HG03103 (cell line): ENCODE measurements at regions not wholly inside any gene's neighbourhood (a gene's known extent, or its start where the extent isn't known, plus 50 kb on each side); places are given as distances from the start of the nearest gene placed in this dataset.
"Not testable (repeated sequence)": the region's sequence is repeated elsewhere in the genome, so short reads cannot be mapped to it uniquely, and the experiment has no call there.

ENCODE experiments used
- ATAC-seq: cut with Tn5 transposase; IDR thresholded peaks from one replicate; pipeline ENCODE4 v1.9.1; 2021; ENCODE audit warnings: low read depth; ENCODE audit not compliant: unreplicated experiment

DNA sequence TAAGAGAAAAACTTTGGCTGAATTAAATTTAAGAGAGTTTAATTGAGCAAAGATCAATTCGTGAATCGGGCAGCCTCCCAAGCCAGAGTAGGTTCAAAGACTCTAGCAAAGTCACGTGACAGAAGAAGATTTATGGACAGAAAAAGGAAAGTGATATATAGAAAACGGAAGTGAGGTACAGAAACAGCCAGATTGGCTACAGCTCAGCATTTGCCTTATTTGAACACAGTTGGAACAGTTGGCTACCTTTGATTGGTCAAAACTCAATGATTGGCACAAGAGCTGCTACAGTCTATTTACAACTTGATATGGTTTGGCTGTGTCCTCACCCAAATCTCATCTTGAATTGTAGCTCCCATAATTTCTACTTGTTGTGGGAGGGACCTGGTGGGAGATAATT, 102.6 kb downstream of the PLG start:
- ATAC-seq = no peak

DNA sequence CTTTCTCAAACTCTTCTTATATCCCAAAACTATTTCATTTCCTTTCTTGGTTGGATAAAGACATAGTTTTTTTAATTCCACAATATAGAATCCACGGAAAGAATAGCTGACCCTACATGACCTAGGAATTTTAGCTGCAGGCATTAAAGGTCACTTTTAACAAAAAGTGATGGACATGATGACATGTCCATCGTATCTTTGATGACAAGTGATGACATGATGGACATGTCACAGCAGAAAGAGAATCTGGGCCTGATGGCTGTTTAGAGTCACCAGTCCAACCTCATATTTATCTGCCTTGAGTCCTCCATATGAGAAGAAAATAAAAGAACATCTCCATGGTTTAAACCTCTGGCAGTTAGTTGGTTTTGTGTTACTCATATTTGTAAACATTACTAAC, 106.2 kb downstream of the PLG start:
- ATAC-seq = no peak

DNA sequence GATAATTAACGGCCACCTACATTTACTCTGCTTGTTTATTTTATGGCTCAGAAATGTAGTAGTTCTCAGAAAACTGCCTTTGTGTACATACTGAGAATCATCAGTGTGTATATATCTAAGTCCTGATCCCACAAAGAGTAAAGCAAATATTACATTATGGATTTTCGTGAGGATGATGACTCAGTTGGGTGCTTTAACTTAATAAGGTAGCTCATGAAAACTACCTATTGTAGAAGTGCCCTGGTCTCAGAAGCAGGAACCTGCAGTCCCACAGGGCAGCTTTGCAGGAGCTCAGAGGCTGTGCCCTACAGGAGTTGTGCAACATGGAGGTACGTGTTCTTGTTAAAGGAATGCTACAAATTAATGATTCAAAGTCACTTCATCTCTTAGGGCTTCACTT, 108.2 kb downstream of the PLG start:
- ATAC-seq = no peak

DNA sequence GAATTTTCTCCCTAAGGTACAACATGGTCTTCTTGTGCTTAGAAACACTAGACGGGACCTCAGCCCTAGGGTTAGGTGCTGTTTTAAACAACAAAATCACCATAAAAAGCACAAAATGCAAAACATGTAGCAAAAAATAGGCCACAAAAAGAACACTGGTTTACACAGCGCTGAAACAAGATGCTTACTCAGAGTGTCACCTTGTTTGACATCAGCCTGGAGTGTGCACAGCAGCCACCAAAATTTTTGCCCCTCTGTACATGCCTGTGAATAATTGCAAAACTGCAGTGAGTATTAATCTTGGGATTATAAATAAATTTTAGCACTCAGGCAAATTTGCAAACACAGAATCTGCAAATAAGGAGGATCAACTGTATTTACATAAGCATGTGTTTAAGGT, 110.1 kb downstream of the PLG start:
- ATAC-seq = no peak

DNA sequence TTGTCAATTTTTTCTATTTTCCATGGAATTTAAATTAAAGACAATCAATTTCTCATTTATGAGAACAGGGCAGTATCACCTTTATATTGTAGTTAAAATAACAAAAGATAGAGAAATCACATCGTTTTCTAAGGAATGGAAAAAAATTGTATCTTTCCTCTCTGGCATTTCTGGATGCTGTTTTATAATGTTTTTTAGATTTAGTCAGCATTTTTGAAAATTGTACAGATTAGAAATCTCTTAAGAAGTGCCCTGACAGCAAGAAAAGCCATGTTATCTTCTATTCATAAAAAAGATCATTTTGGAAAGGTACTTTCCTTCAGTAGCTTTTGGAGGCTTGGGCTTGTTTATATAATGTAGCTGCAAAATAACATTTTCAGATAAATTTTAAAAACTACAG, 116.9 kb downstream of the PLG start:
- ATAC-seq = no peak

DNA sequence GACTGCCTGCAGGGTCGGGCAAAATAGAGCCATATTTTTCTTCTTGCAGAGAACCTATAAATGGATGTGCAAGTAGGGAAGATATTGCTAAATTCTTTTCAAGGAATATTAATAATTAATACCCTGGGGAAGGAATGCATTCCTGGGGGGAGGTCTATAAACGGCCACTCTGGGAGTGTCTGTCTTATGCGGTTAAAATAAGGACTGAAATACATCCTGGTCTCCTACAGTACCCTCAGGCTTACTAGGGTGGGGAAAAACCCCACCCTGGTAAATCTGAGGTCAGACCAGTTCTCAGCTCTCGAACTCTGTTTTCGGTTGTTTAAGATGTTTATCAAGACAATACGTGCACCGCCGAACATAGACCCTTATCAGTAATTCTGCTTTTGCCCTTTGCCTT, 118.6 kb downstream of the PLG start:
- ATAC-seq = not testable (repeated sequence)

DNA sequence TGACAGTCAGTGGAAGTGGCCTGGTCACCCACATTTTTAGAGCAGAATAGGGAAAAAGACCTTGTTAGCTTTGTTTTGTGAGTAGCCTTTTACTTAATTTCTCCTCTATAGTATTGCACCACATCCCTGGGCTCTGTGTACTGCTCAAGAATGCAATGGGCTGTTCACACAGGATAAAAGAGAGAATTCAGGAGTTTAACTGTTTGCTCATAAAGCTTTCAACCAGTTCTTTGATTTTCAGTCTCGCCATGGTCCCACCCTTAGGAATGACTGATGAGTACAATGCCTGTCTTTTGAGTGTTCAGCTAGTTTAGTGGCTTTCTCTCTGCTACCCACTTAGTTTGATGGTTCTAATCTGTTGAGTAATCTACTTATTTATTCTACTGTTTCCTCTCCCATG, 129.7 kb downstream of the PLG start:
- ATAC-seq = no peak

DNA sequence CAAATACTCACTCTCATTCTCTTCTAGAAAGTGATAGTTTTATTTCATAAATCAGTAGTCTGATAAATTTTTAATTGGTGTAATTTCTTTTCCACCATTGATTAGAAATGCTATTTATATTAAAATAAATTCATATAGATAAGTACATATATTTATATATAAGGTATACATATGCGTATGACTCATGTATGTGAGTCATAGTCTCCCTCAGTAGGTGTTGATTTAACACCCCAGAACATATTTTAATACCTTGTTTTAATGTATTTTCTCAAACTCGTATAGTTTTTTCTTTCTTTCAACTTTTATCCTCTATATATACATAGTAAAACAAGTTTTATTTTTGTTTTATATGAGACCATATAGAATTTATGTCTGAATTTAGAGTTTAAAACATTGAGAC, 130.4 kb downstream of the PLG start:
- ATAC-seq = no peak

DNA sequence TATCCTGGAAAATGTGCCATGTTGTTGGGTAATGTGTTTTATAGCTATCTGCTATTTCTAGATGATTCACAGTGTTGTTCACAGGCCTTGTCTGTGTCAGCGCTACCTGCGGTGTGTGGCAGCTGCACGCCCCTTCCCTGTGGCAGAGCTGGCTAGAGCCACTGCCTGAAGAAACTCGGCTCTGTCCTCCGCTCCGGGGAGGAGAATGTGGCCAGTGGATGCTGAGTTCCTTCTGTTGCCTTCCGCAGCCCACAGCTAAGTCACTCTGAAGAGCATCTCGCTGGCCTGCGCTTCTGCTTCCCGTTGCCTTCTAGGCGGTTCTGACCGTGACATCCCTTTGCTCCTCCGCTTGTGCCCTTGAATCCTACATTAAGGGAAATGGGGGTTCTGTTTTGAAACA, 135.1 kb downstream of the PLG start:
- ATAC-seq = no peak

DNA sequence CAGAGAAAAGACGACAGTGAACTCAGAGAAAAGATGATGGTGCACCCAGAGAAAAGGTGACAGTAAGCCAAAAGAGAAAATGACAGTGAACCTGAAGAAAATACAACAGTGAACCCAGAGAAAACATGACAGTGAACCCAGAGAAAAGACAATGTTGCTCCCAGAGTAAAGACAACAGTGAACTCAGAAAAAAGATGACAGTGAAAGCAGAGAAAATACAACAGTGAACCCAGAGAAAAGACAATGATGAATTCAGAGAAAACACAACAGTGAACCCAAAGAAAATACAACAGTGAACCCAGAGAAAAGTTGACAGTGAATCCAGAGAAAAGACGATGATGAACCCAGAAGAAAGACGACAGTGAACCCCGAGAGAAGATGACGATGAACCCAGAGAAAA, 140.5 kb upstream of the MAP3K4 start:
- ATAC-seq = no peak

DNA sequence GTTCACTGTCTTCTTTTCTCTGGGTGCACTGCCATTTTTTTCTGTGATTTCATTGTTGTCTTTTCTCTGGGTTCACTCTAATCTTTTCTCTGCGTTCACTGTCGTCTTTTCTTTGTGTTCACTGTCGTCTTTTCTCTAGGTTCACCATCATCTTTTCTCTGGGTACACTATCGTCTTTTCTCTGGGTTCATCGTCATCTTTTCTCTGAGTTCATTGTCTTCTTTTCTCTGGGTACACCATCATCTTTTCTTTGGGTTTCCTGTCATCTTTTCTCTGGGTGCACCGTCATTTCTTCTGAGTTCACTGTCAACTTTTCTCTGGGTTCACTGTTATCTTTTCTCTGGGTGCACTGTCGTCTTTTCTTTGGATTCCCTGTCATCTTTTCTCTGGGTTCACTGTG, 137.6 kb upstream of the MAP3K4 start:
- no peak for ATAC-seq

DNA sequence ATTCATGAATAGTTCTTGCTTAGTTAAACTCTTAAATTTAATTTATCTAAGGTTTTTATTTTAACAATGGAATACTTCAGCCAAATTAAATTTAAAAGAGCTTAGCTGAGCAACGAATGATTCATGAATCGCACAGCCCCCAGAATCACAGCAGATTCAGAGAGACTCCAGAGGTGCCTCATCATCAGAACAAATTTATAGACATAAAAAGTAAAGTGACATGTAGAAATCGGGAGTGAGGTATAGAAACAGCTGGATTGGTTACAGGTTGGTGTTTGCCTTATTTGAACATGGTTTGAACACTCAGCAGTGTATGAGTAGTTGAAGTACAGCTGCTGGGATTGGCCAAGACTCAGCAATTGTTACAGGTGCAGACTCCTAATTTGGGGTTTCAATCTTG, 132.7 kb upstream of the MAP3K4 start:
- no peak for ATAC-seq

DNA sequence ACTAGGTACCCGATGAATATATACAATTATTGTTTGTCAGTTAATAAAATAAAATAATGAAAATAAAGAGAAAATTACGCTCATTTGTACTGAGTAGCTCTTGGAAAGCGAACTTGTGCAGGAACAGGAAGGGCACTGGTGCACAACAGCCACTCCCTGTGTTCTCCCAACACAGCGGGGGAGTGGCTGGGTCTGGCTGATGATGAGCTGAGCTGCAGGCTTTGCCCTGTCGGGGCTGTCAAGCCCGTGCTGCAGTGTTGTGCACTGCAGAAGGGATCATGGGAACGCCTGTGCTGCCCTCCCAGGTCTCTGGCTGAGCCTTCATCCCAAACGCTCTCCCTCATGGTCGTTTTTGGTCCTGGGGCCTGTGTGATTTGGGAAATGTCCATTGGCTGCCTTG, 131.7 kb upstream of the MAP3K4 start:
- no peak for ATAC-seq

DNA sequence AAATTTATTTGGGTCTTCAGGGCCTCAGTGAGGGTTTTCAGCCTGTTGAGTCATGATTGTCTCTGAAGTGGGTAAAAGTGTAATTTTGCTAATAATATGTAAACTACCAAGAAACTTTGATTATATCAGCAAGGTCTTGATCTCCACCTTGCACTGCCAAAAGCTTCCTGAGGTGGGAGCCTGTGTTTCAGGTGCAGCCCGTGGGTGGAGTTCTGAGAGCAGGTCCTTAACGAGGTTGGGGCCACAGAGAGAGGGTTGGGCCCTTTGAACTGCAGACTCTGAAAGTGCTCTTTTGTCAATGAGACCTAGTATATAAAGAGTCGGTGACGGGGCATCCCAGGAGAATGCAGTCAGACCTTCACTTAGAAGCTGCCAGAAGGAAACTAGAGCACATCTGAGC, 129.7 kb upstream of the MAP3K4 start:
- ATAC-seq = no peak

DNA sequence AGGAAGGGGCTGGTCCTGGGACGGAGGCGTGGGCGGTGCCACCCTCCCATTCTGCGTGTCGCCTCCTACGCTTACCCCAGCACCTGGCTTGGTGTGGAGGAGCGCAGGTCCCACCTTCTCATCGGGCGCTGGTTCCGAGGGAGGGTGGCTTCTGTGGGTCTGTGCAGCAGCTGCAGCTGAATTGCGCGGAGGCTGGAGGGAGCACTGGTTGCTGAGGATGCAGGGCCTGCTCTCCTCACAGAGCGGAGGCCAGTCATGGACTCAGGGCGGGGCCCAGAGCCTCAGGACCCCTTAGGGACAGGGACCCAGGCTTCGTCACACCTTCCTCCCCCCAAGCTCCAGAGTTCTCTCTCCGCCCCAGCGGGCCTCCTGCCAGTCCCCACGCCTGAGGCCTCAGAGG, 127.8 kb upstream of the MAP3K4 start:
- ATAC-seq = no peak

DNA sequence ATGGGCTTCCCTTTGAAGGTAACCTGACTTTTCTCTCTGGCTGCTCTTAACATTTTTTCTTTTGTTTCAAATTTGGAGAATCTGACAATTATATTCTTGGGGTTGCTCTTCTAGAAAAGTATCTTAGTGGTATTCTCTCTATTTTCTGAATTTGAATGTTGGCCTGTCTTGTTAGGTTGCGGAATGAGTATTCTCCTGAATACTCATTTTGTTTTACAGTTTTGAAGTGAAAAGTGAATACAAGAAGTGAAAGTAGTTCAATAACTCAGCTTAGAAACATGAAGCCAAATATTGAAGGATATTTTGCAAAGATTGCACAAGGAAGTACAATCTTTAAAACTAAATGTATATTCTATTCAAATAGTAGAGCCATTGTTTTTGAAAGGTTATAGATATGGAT, 120.2 kb upstream of the MAP3K4 start:
- peak; percentile 86 for ATAC-seq

DNA sequence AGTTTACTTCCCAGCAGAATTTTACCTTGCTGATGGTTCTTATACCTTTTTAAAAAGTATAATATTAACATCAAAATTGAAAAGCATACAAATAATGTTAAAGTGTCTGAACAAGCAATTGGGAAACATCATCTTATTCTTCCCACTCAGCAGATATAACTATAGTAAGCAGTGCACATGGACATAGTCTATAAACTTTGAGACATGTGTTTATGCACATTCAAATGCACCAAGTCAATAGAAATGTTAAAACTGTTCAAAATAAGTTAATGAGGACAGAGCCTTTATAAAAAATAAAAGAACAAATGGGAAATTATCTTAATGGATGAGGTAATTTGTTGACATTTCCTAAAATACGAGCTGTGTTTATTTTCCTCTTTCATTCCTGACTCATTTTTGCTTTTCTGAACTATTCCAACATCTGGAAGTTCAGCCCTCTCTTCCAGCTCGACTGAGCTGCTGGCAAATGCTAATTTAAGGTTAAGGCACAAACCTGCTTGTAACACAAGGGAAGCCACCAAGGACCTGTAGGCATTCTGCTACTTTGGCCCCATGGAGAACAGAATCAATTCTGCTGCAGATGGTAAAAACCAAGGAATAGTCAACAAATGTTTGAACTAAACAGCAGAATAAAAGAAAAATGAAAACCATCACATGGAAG, 110.3 kb upstream of the MAP3K4 start:
- no peak for ATAC-seq

DNA sequence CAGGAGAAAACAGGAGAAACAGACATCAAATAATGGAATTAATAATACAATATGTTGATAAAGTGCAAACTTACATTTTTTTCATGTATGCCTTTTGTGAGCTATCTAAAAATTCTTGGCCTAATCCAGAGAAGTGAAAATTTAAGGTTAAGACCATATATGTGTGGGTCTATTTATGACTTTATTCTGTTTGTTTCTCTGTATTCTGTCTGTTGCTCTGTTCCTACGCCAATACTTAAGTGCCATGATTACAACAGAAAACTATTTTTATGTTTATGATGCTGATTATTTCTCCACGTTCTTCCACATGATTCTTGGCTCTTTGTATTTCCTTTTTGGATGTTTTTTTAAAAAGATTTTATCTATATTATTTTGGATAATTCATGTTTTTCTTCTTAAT, 109.6 kb upstream of the MAP3K4 start:
- ATAC-seq = no peak

DNA sequence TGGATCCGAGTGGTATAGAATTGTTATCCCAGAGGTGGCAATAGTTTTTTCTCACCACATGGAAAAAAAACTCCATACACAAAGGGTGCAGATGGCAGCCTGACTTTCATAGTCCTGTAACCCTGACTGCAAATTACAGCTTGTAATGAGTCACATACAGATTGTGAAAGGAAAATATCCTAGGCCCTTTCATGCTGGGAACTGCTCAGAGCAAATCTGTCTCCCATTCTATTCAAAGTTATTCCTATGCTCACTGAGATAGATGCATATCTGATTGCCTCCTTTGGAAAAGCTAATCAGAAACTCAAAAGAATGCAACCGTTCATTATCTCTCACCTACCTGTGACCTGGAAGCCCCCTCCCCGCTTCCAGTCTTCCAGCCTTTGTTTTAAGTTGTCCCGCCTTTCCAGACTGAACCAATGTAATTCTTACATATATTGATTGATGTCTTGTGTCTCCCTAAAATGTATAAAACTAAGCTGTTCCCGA, 108.7 kb upstream of the MAP3K4 start:
- no peak for ATAC-seq

DNA sequence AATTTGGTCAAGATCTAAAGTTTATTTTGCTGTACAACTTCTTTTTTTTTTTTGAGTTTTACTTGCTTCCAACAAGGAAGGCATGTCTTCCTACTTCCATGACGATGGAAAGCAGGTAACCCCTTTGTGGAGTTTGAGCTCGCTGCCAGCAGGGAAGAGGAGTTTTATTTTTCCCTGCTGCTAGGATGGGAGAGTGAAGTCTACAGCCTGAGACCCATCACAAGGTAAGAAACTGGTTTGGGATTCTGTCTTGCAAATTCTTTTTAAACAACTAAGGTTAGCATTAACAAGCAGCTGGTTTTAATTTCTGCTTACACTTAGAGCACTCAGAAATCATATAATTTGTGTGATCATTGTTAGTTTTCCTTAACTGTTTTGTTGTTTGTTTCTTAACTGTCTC, 108.0 kb upstream of the MAP3K4 start:
- no peak for ATAC-seq

DNA sequence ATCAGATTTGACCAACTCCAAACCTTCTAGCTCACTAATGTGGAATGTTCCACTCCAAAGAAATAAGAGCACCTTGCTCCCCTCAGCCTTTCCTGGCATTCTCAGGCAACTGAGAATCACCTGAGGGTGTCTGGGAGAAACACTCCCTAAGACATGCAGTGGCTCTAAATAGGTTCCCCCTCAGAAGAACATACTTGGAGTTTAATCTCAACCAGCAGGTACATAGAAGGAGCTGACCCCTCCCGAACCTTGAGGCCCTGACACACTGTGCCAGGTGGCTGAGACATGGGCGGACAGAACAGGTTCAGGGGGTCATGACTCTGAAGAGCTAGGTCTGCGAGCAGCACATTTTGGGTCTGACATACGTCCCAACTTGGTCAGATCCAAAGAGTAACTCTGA, 107.6 kb upstream of the MAP3K4 start:
- no peak for ATAC-seq

DNA sequence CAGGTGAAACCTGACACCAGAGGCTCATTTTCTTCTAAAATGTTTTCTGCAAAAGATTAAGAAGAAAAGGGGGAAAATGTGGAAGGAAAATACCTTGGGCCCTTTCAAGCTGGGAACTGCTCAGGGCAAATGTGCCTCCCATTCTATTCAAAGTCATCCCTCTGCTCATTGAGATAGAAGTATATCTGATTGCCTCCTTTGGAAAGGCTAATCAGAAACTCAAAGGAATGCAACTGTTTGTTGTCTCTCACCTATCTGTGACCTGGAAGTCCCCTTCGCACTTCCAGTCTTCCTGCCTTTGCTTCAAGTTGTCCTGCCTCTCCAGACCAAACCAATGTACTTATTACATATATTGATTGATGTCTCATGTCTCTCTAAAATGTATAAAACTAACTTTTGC, 102.4 kb upstream of the MAP3K4 start:
- not testable (repeated sequence) for ATAC-seq

DNA sequence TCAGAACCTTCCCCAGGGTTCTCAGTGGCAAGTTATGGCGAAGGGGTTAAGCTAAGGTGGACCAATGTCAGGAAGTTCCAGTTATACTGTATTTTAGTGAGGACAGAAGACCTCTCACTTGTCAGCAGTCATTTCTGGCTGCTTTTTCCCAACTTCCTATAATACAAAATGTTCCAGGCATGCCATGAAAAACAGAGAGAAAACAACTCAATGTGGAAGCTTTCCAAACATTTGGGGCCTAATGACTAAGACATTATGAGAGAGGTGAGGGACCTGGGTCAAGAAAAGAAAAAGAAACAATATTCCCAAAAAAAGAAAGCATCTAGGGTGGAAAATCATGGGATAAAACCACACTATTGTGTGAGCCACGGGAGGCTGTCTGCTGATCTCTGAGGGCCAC, 99.9 kb upstream of the MAP3K4 start:
- no peak for ATAC-seq
